Body of pancreas (tissue), 4 donors: ENCODE measurements at regions not wholly inside any gene's neighbourhood (a gene's known extent, or its start where the extent isn't known, plus 50 kb on each side); places are given as distances from the start of the nearest gene placed in this dataset.

ENCODE experiments used
- ATAC-seq: fragments of 150-250 bp; one replicate; pipeline ENCODE4 v1.9.1; 2016
- DNase-seq, 4 donors: peaks; one replicate each; pipeline ENCODE4 v3.0.0-alpha.2; 2019
- H3K27ac ChIP-seq, 4 donors: fragments of 200-600 bp; sonication (generic); 1 replicate in 3 of 4; 2 replicates in 1 of 4; pipeline versions ENCODE4 v1.5.1 to v1.6.1; 2016 to 2019; ENCODE audit warnings: mild to moderate bottlenecking in 1 of 4, mixed read lengths in 1 of 4, moderate library complexity in 1 of 4
- H3K27me3 ChIP-seq, 2 donors: fragments of 200-600 bp; sonication (generic); one replicate each; pipeline ENCODE4 v1.6.0; 2016; ENCODE audit warnings: mild to moderate bottlenecking in 1 of 2
- H3K36me3 ChIP-seq, 2 donors: fragments of 200-600 bp; sonication (generic); replicated peaks in 1 of 2; 2 replicates each; pipeline ENCODE4 v1.5.1; 2016; ENCODE audit warnings: low read depth in 2 of 2; ENCODE audit not compliant: insufficient read depth in 1 of 2
- H3K4me1 ChIP-seq: fragments of 200-600 bp; sonication (generic); one replicate; pipeline ENCODE4 v1.6.0; 2016
- H3K4me3 ChIP-seq, 2 donors: fragments of 200-600 bp; sonication (generic); 1 replicate in 1 of 2; 2 replicates in 1 of 2; pipeline ENCODE4 v1.5.1; 2016 to 2019
- H3K9me3 ChIP-seq, 3 donors: fragments of 200-600 bp; sonication (generic); 1 replicate in 2 of 3; 2 replicates in 1 of 3; pipeline ENCODE4 v1.5.1; 2016
- CTCF ChIP-seq, 7 experiments: fragments of 450-650 bp in 4 of 7; fragments of 200-600 bp in 3 of 7; sonication (generic) in 3 of 7; IDR thresholded peaks; one replicate each; pipeline ENCODE4 v1.5.1; 2016 to 2019; ENCODE audit warnings: antibody characterized with exemption in 7 of 7
- POLR2A ChIP-seq, 3 donors: fragments of 450-650 bp; IDR thresholded peaks; one replicate each; pipeline ENCODE4 v1.6.1; 2016; ENCODE audit warnings: antibody characterized with exemption in 3 of 3, mild to moderate bottlenecking in 2 of 3
- WGBS, 2 donors: methylation state at CpG; one replicate each; pipeline ENCODE4 v1.1.5; 2017; 5-methylcytosine and 5-hydroxymethylcytosine counted together
- intact Hi-C: fragments of 100-400 bp; cut with DNase I; formaldehyde crosslinking; loops from one replicate; pipeline ENCODE4 v1.15.1; 2023

- DNase-seq (no peak), ATAC-seq (no peak)
- H3K4me3 ChIP-seq: no peak overlapping the region
- no peaks in the 10 kb centered on the region for H3K27me3 ChIP-seq
- TF ChIP-seq POLR2A (IDR thresholded peaks at IDR 0.05) (no peak), CTCF (IDR thresholded peaks at IDR 0.05) (no peak)
- H3K27ac ChIP-seq: no peak overlapping the region
- H3K9me3 ChIP-seq: no peaks in the 10 kb centered on the region
- WGBS, 2 donors: 62 to 83% methylated on average over 6 of the region's 6 CpGs
- intact Hi-C loops: no loop called here
- no peaks in the 10 kb centered on the region for H3K36me3 ChIP-seq
- no peaks in the 10 kb centered on the region for H3K4me1 ChIP-seq
Observed at GRCh38 chr6:166785131-166785530, 158.1 kb upstream of the RPS6KA2 start.

GRCh38 chr6:166784691-166785090, 157.6 kb upstream of the RPS6KA2 start:
- intact Hi-C loops: no loop called here
- no peak overlapping the region for H3K4me3 ChIP-seq
- no peaks in the 10 kb centered on the region for H3K36me3 ChIP-seq
- no peak overlapping the region for H3K27ac ChIP-seq
- H3K4me1 ChIP-seq: no peaks in the 10 kb centered on the region
- DNase-seq (no peak), ATAC-seq (no peak)
- no peak for TF ChIP-seq CTCF (IDR thresholded peaks at IDR 0.05)
- TF ChIP-seq POLR2A (IDR thresholded peaks at IDR 0.05): no peak
- no peaks in the 10 kb centered on the region for H3K9me3 ChIP-seq
- 66 to 72% methylated on average over 5 to 7 of the region's 7 CpGs for WGBS, 2 donors
- no peaks in the 10 kb centered on the region for H3K27me3 ChIP-seq

DNA sequence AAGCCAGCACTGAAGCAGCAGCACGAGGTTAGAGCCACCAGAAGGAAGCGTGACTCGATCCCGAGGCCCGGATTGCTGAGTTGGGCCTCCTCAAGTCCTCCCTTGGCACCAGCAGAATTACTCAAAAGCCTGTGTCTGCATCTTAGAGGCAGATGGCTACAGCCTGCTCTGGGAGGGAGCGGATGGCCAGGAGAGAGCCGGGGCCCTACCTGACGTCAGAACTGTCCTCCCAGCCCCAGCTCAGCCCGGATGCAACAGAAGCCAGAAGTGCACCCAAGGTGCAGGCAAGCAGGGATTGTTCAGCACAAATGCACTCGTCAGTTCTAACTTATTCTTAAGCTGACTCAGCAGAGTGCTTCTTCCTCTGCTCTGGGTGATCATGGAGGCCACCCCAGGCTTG, 155.5 kb upstream of the RPS6KA2 start:
- WGBS, 2 donors: 66 to 70% methylated on average over 6 to 10 of the region's 10 CpGs
- no peaks in the 10 kb centered on the region for H3K36me3 ChIP-seq
- ATAC-seq (no peak), DNase-seq (no peak)
- intact Hi-C loops: no loop called here
- H3K4me1 ChIP-seq: no peaks in the 10 kb centered on the region
- H3K27ac ChIP-seq: no peak overlapping the region
- H3K27me3 ChIP-seq: no peaks in the 10 kb centered on the region
- no peaks in the 10 kb centered on the region for H3K9me3 ChIP-seq
- TF ChIP-seq CTCF (IDR thresholded peaks at IDR 0.05) (no peak), POLR2A (IDR thresholded peaks at IDR 0.05) (no peak)
- H3K4me3 ChIP-seq: no peak overlapping the region

DNA sequence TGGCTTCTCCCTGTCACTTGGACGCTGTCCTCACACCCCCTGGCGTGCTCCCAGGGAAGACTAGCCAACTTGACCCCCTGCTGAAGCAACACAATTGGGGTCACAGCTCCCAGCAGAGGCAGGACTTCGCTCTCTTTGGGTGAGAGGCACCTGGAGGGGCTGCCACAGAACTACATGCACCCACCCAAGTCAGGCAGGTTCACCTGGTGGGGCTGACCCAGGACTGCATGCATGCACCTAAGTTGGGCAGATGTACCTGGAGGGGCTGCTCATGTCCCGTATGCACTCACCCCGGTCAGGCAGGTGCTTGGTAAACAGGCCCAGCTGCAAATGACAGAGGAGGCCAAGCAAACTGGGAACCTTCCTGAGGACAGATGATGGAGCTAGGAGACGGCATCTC, 154.3 kb upstream of the RPS6KA2 start:
- Histone ChIP-seq H3K4me1 (no peaks in the 10 kb centered on the region), H3K4me3 (no peak overlapping the region), H3K27me3 (no peaks in the 10 kb centered on the region), H3K27ac (no peak overlapping the region), H3K9me3 (no peaks in the 10 kb centered on the region), H3K36me3 (no peaks in the 10 kb centered on the region)
- WGBS, 2 donors: 93 to 94% methylated on average over 5 to 6 of the region's 6 CpGs
- DNase-seq: no peak
- intact Hi-C loops: no loop called here
- TF ChIP-seq CTCF (IDR thresholded peaks at IDR 0.05) (no peak), POLR2A (IDR thresholded peaks at IDR 0.05) (no peak)
- no peak for ATAC-seq

DNA sequence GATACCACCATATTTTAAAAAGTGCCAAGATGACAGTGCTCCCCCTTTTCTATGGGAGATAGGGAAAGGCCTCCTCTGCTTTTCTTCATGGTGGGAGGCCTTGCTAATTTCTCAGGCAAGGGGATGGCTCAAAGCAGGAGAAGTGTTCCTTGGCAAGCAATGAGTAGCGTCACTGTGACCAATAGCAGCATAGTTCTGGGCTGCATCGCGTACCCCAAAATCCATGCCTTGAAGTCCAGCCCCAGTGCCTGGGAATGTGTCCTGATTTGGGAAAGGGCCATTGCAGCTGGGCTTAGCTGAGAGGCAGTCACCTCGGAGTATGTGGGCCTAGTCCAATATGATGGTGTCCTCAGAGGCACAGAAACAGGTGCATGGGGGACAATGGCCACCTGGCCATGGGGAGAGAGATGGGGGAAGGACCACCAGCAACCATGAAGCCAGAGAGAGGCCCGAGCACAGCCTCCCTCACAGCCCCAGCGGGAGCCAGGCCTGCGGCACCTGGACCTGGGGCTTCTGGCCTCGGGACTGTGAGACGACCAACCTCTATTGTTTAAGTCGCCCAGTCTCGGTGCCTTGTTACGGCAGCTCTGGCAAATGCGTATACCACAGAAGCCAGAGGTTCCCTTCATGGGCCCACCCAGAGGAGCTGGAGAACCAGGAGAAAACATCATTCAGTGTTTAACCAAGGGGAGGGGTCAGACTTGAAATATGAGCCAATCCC, 153.1 kb upstream of the RPS6KA2 start:
- Histone ChIP-seq H3K4me1 (no peaks in the 10 kb centered on the region), H3K27ac (no peak overlapping the region), H3K27me3 (no peaks in the 10 kb centered on the region), H3K4me3 (no peak overlapping the region), H3K36me3 (no peaks in the 10 kb centered on the region), H3K9me3 (no peaks in the 10 kb centered on the region)
- intact Hi-C loops: loop anchor here (10.0 kb wide), 2 partner anchors 205 to 365 kb away; no protein-coding TSS in a partner anchor
- WGBS, 2 donors: 93% methylated on average over 6 to 12 of the region's 13 CpGs
- ATAC-seq: no peak
- TF ChIP-seq POLR2A (IDR thresholded peaks at IDR 0.05) (no peak), CTCF (IDR thresholded peaks at IDR 0.05) (no peak)
- DNase-seq: no peak
